ENCODE measurements at regions not wholly inside any gene's neighbourhood (a gene's known extent, or its start where the extent isn't known, plus 50 kb on each side); places are given as distances from the start of the nearest gene placed in this dataset.

DNA sequence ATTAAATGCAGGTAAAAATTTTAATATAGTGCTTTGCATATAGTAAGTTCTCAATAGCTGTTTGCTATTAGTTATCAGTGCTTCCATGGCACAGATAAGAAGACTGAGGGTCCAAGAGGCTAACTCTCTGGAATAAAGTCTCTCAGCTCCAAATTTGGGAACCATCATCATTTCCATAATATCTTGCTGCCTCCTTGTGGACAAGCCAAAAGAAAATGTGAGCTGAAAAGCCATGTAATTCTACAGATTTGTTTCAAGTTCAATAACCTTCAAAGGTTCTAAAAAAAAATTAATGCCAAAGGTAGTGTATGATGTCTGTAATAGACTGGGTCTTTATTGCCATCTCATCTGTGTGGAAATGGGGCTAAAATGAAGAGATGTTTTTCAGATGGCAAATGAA is 136.9 kb upstream of the VCX start:
- no peaks in the 10 kb centered on the region for H3K36me3 Mint-ChIP-seq
- no peak for DNase-seq
- ChIA-PET POLR2A (no interaction called here), CTCF (no interaction called here)
- H3K27me3 Mint-ChIP-seq: no peaks in the 10 kb centered on the region
- H3K4me3 Mint-ChIP-seq: no peak overlapping the region
- no peaks in the 10 kb centered on the region for H3K4me1 Mint-ChIP-seq (ENCODE audit: low read depth)
- no peaks in the 10 kb centered on the region for H3K9me3 Mint-ChIP-seq
- no peak overlapping the region for H3K27ac Mint-ChIP-seq
- intact Hi-C loops (cut with micrococcal nuclease): no loop called here

DNA sequence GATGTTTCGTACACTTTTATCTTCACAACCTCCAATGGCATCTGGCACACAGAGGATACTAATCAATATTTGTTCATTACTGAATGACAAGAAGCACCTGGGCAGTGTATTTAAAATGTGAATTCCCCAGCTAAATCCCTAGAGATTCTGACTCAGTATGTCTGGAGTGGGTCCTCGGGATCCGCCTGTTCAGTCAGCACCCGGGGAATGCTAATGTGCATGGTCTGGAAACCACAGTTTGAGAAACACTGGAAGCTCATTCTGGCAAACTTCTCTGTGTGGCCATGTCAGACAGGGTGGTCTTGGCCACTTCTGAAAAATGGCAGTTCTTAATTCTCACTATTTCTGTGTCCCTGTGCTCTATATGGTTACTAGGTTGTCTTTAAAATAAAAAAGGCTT is 138.8 kb upstream of the VCX start:
- H3K27ac Mint-ChIP-seq: no peak overlapping the region
- H3K4me3 Mint-ChIP-seq: no peak overlapping the region
- intact Hi-C loops (cut with micrococcal nuclease): no loop called here
- H3K27me3 Mint-ChIP-seq: no peaks in the 10 kb centered on the region
- H3K9me3 Mint-ChIP-seq: no peaks in the 10 kb centered on the region
- CTCF ChIA-PET: no interaction called here
- POLR2A ChIA-PET: no interaction called here
- DNase-seq: no peak
- no peaks in the 10 kb centered on the region for H3K4me1 Mint-ChIP-seq (ENCODE audit: low read depth)
- H3K36me3 Mint-ChIP-seq: no peaks in the 10 kb centered on the region

DNA sequence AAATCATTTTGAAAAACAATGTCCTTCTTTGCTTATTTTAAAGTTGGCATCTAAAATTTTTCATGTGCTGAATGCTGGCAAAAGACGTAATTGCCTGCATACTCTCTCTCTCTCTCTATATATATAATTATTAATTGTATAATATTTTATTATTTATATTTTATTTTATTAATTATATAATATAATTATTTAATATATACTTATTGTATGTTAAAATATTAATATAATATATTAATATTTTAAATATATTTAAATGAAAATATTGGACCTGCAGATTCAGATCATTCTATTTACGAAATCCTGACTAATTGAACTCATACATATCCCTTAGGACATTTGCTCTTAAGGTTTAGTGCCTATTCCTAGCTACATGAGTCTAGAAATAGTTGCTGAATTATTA is 144.7 kb upstream of the VCX start:
- Mint-ChIP-seq H3K27me3 (no peaks in the 10 kb centered on the region), H3K36me3 (no peaks in the 10 kb centered on the region), H3K4me3 (no peak overlapping the region), H3K27ac (no peak overlapping the region), H3K9me3 (no peaks in the 10 kb centered on the region), H3K4me1 (ENCODE audit: low read depth) (no peaks in the 10 kb centered on the region)
- no peak for DNase-seq
- intact Hi-C loops (cut with micrococcal nuclease): no loop called here
- ChIA-PET CTCF (no interaction called here), POLR2A (no interaction called here)

DNA sequence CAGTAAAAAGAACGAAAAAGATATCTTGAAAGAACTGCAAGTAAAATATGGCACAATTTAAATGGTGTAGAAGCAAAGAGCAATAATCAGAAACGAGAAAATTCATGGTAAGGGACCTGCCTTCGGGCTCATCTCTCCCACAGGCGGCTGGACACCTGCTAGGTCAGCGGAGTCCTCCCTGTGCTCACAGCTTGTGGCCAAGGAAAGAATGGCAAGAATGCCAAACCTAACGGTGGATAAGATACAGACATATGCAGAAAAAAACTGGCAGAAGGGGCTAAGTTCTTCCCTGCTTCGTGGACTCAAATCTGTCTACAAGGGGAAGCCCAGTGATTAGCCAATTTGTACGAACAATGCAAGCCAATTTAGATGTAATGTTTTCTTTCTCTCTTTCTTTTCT is 152.1 kb upstream of the VCX start:
- ChIA-PET CTCF (no interaction called here), POLR2A (no interaction called here)
- DNase-seq: no peak
- no peaks in the 10 kb centered on the region for H3K27me3 Mint-ChIP-seq
- no peaks in the 10 kb centered on the region for H3K4me1 Mint-ChIP-seq (ENCODE audit: low read depth)
- peaks cover 2% of the 10 kb centered on the region for H3K9me3 Mint-ChIP-seq
- no peaks in the 10 kb centered on the region for H3K36me3 Mint-ChIP-seq
- H3K4me3 Mint-ChIP-seq: no peak overlapping the region
- no peak overlapping the region for H3K27ac Mint-ChIP-seq
- intact Hi-C loops (cut with micrococcal nuclease): no loop called here

DNA sequence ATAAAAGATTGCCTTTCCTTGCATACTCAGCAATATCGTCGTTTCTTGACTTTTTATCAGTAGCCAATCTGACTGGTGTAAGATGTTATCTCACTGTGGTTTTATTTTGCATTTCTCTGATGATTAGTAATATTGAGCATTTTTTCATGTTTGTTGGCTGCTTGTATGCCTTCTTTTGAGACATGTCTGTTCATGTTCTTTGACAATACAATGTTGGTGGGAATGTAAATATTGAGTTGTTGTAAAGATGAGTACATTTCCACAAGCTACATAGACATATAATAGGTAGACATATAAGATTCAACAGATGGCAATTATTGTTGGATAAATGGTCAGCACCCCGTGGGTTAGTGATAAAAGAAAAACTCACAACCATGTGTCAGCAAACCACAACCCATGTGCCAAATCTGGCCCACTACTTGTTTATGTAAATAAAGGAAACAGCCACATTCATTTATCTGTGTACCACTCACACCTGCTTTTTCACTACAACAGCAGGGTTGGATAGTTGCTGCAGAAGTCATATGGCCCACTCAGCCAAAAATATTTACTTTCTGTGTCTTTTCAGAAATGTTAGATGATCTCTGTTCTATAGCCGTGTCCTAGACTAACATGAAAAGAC is 153.1 kb upstream of the VCX start:
- no peaks in the 10 kb centered on the region for H3K36me3 Mint-ChIP-seq
- ChIA-PET POLR2A (no interaction called here), CTCF (no interaction called here)
- H3K27me3 Mint-ChIP-seq: no peaks in the 10 kb centered on the region
- no peaks in the 10 kb centered on the region for H3K4me1 Mint-ChIP-seq (ENCODE audit: low read depth)
- peaks cover 2% of the 10 kb centered on the region for H3K9me3 Mint-ChIP-seq
- intact Hi-C loops (cut with micrococcal nuclease): no loop called here
- DNase-seq: no peak
- no peak overlapping the region for H3K4me3 Mint-ChIP-seq
- H3K27ac Mint-ChIP-seq: no peak overlapping the region

DNA sequence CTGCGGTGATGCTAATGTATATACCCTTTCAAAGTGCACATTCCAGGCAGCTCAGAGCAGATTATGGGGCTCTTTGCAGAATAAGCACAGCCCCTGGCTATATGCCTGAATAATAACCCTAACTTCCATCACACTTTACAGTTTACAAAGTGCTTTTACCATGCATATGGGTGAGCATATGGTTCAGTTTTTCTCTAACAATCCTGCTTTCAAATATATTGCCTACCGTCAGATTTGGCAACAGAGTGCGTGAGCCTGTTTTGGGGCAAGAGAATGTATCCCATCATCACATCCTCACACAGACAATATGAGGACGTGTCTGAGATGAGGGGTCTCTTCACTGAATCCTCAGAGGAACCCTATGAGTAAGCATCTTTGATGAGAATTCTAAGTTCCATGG is 162.8 kb upstream of the VCX start:
- intact Hi-C loops (cut with micrococcal nuclease): no loop called here

DNA sequence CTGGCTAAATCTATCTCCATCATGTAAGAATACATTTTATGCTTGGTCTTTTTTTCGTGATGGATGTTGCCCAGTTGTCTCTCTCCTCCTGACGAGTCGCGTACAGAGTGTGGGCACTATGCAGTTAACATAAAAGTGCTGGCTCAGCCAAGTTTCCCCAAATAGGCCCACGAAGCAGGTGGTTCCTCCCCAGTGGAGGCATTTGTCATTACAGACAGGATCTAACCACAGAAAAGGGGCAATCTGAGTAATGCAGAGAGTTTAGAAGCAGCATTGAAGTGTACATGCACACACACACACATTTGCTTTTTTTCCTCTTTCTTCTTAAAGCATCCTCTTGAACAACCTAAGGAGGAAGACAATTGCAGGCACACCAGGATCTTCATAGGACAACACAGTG is 188.7 kb upstream of the VCX start:
- ChIA-PET POLR2A (no interaction called here), CTCF (no interaction called here)
- no peak for DNase-seq
- Mint-ChIP-seq H3K36me3 (no peaks in the 10 kb centered on the region), H3K27me3 (no peaks in the 10 kb centered on the region), H3K4me3 (no peak overlapping the region), H3K4me1 (ENCODE audit: low read depth) (no peaks in the 10 kb centered on the region), H3K27ac (no peak overlapping the region), H3K9me3 (no peaks in the 10 kb centered on the region)
- intact Hi-C loops (cut with micrococcal nuclease): no loop called here

More for the DNA sequence above, 162.8 kb upstream of the VCX start:
- H3K27ac Mint-ChIP-seq: no peak overlapping the region
- no peak overlapping the region for H3K4me3 Mint-ChIP-seq
- ChIA-PET POLR2A (no interaction called here), CTCF (no interaction called here)
- no peak for DNase-seq
- no peaks in the 10 kb centered on the region for H3K4me1 Mint-ChIP-seq (ENCODE audit: low read depth)
- H3K9me3 Mint-ChIP-seq: no peaks in the 10 kb centered on the region
- no peaks in the 10 kb centered on the region for H3K36me3 Mint-ChIP-seq
- H3K27me3 Mint-ChIP-seq: no peaks in the 10 kb centered on the region

DNA sequence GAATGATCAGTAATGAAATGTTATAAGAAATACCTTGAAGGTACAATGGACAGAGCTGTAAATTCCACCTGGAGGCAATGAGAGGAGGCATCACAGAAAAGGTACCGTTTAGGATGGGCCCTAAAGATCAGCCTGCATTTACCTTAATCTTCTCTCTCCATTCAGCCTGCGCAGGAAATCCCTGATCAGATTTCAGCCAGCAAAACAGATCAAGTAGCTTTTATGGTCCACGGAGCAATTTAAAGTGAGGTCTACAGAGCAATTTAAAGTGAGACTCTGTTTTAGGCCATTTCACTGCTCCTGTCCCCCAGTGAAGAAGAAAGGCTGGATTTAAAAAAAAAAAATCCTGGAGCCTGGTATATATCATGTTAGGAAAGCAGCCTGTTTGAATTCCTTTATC is 195.1 kb upstream of the VCX start:
- POLR2A ChIA-PET: no interaction called here
- no peaks in the 10 kb centered on the region for H3K27me3 Mint-ChIP-seq
- no peaks in the 10 kb centered on the region for H3K9me3 Mint-ChIP-seq
- no peak for DNase-seq
- CTCF ChIA-PET: no interaction called here
- H3K4me3 Mint-ChIP-seq: no peak overlapping the region
- H3K4me1 Mint-ChIP-seq (ENCODE audit: low read depth): no peaks in the 10 kb centered on the region
- intact Hi-C loops (cut with micrococcal nuclease): no loop called here
- H3K36me3 Mint-ChIP-seq: no peaks in the 10 kb centered on the region
- H3K27ac Mint-ChIP-seq: no peak overlapping the region

DNA sequence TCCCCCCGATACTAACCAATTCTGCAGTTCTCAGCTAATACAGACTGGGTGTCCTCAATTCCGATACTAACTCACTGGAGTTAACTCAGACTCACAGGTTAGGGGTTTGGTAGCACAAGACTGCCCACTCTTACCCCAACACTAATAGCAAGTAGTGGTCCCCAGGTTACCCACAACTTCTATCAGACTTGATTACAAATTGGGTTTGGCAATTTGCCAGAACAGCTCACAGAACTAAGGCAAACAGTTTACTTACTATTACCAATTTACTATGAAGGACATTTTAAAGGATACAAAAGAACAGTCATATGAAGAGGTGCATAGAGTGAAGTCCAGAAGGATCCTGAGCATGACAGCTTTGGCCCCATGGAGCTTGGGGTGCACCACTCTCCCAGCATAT is 201.8 kb upstream of the VCX start:
- H3K27ac Mint-ChIP-seq: no peak overlapping the region
- H3K36me3 Mint-ChIP-seq: no peaks in the 10 kb centered on the region
- intact Hi-C loops (cut with micrococcal nuclease): no loop called here
- H3K4me1 Mint-ChIP-seq (ENCODE audit: low read depth): no peaks in the 10 kb centered on the region
- H3K4me3 Mint-ChIP-seq: no peak overlapping the region
- CTCF ChIA-PET: no interaction called here
- no peak for DNase-seq
- POLR2A ChIA-PET: no interaction called here
- no peaks in the 10 kb centered on the region for H3K27me3 Mint-ChIP-seq
- H3K9me3 Mint-ChIP-seq: no peaks in the 10 kb centered on the region

DNA sequence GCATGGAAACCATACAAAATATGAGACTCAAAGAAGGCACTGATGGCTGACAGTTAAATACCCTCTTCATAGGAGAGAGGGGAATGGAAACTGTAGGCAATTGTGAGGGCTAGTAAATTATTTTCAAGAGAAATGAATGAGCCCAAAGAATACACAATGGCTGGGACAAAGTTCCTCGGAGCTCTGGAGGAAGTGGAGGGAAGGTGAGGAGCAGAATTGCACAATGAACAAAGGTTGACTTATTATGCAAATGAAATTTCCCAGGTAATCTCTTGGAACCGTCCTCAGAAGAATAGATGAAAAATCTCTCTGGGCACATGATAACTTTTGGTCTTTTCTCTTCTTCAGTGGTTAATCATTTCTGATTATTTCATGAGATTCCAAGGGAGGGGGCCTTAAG is 202.6 kb upstream of the VCX start:
- H3K27ac Mint-ChIP-seq: no peak overlapping the region
- ChIA-PET CTCF (no interaction called here), POLR2A (no interaction called here)
- no peak overlapping the region for H3K4me3 Mint-ChIP-seq
- no peaks in the 10 kb centered on the region for H3K9me3 Mint-ChIP-seq
- no peaks in the 10 kb centered on the region for H3K4me1 Mint-ChIP-seq (ENCODE audit: low read depth)
- no peaks in the 10 kb centered on the region for H3K36me3 Mint-ChIP-seq
- intact Hi-C loops (cut with micrococcal nuclease): no loop called here
- no peaks in the 10 kb centered on the region for H3K27me3 Mint-ChIP-seq
- DNase-seq: no peak

DNA sequence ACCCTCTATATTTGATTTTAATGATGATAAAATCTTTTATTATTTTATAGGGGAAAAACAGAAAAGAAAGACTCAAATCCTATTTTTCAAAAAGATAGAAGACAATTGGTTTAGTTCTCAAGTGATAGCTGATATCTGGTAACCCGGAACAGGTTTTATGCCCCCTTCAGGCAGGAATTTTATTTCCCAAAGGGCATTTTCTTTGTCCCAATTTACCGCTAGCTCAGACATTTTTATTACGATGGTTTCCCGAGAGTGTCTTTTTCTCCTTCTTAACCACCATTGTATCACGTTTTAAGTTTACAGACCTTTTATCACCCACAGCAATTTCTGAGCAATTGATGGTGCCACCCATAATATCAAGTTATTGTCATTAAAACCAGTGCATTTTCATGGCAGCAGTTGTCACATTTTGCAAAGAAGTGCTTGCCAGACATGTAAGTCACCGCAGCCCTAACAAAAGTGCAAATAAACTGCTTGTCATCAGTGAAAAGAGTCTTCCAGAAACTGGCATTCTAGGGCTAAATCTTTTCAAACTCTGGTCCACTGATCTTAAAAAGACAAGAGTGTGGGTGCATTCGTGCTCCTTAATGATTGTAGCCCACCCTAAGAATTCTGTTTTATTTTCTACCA is 204.8 kb upstream of the VCX start:
- no peak for DNase-seq
- intact Hi-C loops (cut with micrococcal nuclease): no loop called here
- no peaks in the 10 kb centered on the region for H3K27me3 Mint-ChIP-seq
- ChIA-PET POLR2A (no interaction called here), CTCF (no interaction called here)
- no peaks in the 10 kb centered on the region for H3K36me3 Mint-ChIP-seq
- no peak overlapping the region for H3K4me3 Mint-ChIP-seq
- H3K27ac Mint-ChIP-seq: no peak overlapping the region
- no peaks in the 10 kb centered on the region for H3K4me1 Mint-ChIP-seq (ENCODE audit: low read depth)
- H3K9me3 Mint-ChIP-seq: no peaks in the 10 kb centered on the region

DNA sequence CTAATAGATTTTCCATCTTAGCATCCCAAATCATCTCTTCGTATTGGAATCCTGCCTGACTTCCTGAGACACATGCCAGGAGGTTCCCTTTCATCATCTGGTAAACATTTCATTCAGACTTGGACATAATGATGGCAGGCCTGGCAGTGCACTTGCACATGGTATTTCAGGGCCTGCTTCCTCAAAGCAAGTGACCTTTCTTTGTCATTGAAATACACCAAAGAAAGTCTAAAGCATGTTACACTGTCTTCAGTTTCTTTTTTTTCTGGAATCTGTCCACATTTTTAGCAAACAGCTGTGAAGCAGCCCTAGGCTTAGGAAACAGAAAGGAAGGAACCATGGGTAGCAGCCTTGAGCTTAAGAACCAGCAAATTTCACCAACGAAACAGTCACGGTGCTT is 205.9 kb upstream of the VCX start:
- ChIA-PET CTCF (no interaction called here), POLR2A (no interaction called here)
- no peaks in the 10 kb centered on the region for H3K4me1 Mint-ChIP-seq (ENCODE audit: low read depth)
- no peaks in the 10 kb centered on the region for H3K27me3 Mint-ChIP-seq
- H3K27ac Mint-ChIP-seq: no peak overlapping the region
- no peaks in the 10 kb centered on the region for H3K9me3 Mint-ChIP-seq
- no peak overlapping the region for H3K4me3 Mint-ChIP-seq
- intact Hi-C loops (cut with micrococcal nuclease): no loop called here
- DNase-seq: no peak
- no peaks in the 10 kb centered on the region for H3K36me3 Mint-ChIP-seq

DNA sequence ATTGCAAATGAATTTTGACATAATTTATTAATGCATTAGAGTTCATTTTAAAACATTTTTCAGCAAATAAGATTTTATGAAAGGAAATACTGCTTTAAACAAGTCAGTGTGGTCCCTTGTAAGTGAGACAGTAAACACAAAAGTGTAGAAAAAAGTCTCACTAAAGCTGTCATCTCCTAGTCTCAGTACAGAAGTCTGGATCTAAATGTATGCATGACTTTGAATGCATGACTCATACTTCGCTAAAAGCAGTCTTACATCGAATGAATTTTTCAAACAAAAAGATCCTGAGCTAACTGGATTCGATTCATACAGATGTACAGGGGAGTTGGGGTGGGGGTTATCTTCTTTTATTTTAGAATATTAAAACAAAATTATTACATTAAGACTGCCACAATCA is 207.4 kb upstream of the VCX start:
- Mint-ChIP-seq H3K27ac (no peak overlapping the region), H3K9me3 (no peaks in the 10 kb centered on the region), H3K27me3 (no peaks in the 10 kb centered on the region), H3K4me3 (no peak overlapping the region), H3K36me3 (no peaks in the 10 kb centered on the region), H3K4me1 (ENCODE audit: low read depth) (no peaks in the 10 kb centered on the region)
- no peak for DNase-seq
- ChIA-PET POLR2A (no interaction called here), CTCF (no interaction called here)
- intact Hi-C loops (cut with micrococcal nuclease): no loop called here

DNA sequence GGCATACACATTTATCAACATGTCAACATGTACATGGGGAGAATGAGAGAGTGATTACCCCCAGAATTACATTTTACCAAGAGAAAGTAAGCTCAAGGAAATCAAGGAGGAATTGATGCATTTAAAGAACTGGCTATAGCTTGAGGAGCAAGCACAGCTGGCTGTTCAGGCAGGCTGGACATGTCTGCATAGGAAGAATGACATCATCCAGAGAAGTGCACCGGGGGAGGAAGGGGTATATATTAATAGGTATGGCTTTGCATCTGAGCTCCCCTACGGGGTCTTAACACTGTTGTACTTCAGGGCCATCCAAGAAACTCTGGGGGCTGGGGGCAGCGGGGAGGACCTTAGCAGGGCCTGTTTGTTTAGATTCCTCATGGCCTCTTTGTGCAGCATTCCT is 222.4 kb upstream of the VCX start:
- Mint-ChIP-seq H3K9me3 (peaks cover 6% of the 10 kb centered on the region), H3K36me3 (no peaks in the 10 kb centered on the region), H3K27ac (no peak overlapping the region), H3K27me3 (no peaks in the 10 kb centered on the region), H3K4me1 (ENCODE audit: low read depth) (no peaks in the 10 kb centered on the region), H3K4me3 (no peak overlapping the region)
- ChIA-PET CTCF (no interaction called here), POLR2A (no interaction called here)
- DNase-seq: no peak
- intact Hi-C loops (cut with micrococcal nuclease): no loop called here

Data from activated CD4-positive, alpha-beta memory T cell treated with anti-CD3 and anti-CD28 coated beads for 36 hours (primary cell).